ENCODE measurements at regions not wholly inside any gene's neighbourhood (a gene's known extent, or its start where the extent isn't known, plus 50 kb on each side); places are given as distances from the start of the nearest gene placed in this dataset.
A peak's percentile ranks its signal among the peaks of the same experiment; 100 is the strongest.
"Not testable (repeated sequence)": the region's sequence is repeated elsewhere in the genome, so short reads cannot be mapped to it uniquely, and the experiment has no call there.

DNA sequence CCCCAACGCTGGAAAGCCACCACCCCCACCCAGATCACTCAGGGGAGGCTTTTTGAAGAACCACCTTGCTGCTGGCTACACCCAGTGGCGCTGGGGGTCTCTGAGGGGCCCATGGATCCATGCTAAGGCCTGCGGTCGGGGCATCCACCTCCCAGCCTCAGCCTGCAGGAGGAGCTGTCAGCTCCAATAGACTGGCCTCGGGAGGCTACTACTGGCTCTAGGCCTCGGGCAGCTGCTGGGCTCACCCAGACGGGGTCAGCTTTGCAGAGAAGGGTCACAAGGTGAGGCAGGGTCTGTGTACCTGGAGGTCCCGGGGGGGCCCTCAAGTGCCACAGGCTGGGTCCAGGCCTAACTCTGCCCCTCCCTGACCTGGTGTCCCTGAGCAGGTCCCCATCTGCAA, 193.7 kb downstream of the OLFM1 start:
- H3K4me3 ChIP-seq (ENCODE audit: low read length), result no peak overlapping the region
- TF ChIP-seq, protein P1, sequence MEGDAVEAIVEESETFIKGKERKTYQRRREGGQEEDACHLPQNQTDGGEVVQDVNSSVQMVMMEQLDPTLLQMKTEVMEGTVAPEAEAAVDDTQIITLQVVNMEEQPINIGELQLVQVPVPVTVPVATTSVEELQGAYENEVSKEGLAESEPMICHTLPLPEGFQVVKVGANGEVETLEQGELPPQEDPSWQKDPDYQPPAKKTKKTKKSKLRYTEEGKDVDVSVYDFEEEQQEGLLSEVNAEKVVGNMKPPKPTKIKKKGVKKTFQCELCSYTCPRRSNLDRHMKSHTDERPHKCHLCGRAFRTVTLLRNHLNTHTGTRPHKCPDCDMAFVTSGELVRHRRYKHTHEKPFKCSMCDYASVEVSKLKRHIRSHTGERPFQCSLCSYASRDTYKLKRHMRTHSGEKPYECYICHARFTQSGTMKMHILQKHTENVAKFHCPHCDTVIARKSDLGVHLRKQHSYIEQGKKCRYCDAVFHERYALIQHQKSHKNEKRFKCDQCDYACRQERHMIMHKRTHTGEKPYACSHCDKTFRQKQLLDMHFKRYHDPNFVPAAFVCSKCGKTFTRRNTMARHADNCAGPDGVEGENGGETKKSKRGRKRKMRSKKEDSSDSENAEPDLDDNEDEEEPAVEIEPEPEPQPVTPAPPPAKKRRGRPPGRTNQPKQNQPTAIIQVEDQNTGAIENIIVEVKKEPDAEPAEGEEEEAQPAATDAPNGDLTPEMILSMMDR (IDR thresholded peaks at IDR 0.05; ENCODE audit: insufficient read depth, low read depth, low read length, missing control alignments), result no peak
- no peak for DNase-seq (ENCODE audit: low read depth)

DNA sequence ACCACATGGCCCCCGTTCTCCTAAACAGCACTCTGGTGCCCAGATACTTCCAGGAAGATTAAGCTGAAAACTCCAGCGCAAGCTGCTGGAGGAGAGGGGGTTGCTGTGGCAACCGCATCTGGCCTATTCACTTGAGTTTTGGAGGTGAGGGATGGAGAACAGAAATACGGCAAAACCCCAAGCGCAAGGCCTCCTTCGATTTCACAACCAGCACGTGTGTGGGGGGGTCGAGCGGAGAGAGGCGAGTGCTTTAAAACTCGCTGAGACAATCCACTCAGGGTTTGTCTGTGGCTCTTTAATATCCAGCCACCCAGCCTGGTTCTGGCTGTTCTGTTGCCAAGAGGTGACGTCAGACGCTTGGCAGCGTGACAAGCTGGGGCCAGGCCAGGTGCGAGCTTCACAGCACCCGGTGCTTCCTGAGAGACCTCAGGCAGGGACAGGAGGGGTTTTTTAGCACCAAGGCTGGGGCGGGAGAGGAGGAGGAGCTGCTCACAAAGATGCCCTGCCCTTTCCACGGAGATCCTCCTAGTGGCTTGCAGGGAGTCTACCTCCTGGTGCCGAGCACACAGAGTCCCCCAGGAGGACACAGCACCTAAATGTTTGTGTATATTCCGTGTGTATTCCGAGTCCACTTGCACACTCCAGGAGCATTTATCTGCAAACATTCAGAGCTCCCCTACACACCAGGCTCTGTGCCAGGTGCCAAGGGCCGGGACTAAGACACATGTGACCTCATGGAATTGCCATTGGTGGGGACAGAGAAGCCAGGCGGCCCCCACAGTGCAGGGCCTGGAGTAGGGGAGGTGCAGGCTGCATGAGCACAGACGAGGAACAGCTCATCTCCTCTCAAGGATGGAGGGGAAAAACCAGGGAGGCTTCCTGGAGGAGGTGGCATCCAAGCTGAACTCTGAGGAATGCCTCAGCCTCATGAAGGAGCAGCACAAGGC, 194.6 kb downstream of the OLFM1 start:
- H3K4me3 ChIP-seq (ENCODE audit: low read length), result no peak overlapping the region
- peak; percentile 36 for DNase-seq (ENCODE audit: low read depth)
- TF ChIP-seq, protein P1 (IDR thresholded peaks at IDR 0.05; ENCODE audit: insufficient read depth, low read depth, low read length, missing control alignments), result no peak

DNA sequence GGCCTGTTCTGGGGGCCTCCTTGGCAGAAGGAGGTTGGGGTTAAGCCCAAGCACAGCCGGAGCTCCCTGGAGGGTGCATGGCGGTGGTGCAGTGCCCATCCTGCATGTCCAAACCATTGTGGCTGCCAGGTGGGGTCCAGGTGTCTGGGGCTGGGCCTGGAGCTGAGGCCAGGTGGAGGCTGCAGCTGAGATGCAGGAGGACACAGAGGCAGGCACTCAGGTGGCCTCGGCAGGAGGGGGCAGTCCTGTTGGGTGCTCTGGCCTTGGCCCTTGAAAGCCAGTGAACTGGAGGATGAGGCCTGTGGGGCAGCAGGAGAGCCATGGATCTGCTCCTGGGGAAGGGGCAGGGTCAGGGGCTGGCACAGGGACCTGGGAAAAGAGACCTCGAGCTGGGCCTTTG, 195.3 kb downstream of the OLFM1 start:
- TF ChIP-seq, protein P1 (IDR thresholded peaks at IDR 0.05; ENCODE audit: insufficient read depth, low read depth, low read length, missing control alignments), result no peak
- no peak for DNase-seq (ENCODE audit: low read depth)
- no peak overlapping the region for H3K4me3 ChIP-seq (ENCODE audit: low read length)

DNA sequence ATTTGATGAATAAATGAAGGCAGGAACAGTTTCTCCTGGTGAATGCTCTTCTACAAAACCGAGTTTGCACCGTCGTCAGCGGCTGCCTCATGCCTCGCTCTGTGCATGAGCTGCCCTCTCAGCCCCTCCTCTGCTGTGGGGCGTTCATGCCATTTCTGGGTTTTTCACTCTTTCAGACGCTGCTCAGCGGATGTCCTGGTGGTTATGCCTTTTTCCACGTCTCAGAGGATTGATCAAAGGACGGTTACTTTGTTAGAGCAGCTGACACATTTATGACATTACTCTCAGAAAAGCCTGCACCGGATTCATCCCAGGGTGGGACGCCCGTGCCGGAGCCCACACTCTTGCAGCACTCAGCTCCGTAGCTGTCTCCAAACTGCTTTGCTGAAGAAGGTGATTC, 195.9 kb upstream of the PPP1R26 start:
- no peak overlapping the region for H3K4me3 ChIP-seq (ENCODE audit: low read length)
- DNase-seq (ENCODE audit: low read depth), result no peak
- TF ChIP-seq, protein P1 (IDR thresholded peaks at IDR 0.05; ENCODE audit: insufficient read depth, low read depth, low read length, missing control alignments), result no peak

DNA sequence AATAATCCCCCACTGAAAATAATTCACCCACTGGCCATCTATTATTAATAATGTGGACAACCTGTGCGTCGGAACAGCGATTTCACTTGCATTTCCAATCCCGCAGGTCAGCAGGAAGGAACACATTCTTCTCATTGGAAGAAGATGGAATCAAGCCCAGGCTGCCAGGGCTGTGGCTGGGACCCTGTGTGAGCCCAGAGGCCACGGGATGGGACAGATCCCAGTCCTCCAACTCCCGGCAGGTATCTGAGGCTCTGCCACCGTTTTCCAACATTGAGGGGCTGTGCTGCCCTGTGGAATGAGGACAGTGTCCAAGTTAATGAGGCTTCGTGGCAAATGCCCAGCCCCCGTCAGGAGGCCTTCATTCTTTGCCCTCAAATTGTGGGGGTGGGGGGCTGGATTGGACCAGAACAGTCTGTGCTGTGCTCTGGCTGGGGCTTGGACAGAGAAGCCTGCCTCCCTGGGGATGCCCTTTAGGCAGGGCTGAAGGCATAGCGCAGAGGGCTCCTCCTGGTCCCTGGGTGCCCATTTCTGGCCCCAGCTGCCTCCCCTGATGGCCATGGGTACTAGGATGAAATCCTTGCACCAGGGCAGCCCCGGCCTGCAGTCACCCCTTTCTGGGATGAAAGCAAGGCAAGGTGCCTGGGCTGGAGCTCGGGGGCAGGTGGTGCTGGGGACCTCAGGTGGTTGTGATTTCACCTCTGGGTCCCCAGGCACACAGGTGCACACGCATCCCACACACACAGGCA, 195.0 kb upstream of the PPP1R26 start:
- no peak overlapping the region for H3K4me3 ChIP-seq (ENCODE audit: low read length)
- no peak for DNase-seq (ENCODE audit: low read depth)
- TF ChIP-seq, protein P1 (IDR thresholded peaks at IDR 0.05; ENCODE audit: insufficient read depth, low read depth, low read length, missing control alignments), result no peak

DNA sequence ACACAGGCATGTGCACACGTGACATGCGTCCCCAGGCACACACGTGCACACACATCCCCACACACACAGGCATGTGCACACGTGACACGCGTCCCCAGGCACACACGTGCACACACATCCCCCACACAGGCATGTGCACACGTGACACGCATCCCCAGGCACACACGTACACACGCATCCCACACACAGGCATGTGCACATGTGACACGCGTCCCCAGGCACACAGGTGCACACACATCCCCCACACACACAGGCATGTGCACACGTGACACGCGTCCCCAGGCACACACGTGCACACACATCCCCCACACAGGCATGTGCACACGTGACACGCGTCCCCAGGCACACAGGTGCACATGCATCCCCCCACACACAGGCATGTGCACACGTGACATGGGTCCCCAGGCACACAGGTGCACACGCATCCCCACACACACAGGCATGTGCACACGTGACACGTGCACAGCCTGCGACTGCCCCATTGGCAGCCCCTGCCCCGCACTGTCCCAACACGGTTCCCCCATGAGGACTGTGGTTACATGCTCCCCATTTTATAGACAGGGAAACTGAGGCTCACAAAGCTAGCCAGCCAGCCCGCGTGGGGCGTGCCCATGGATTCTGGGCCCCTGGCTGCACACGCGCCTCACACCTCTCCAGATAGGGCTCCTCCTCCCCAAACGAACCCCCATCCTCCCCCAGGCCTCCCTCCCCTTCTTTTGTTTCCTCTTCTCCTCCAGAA, 193.2 kb upstream of the PPP1R26 start:
- not testable (repeated sequence) for DNase-seq (ENCODE audit: low read depth); H3K4me3 ChIP-seq (ENCODE audit: low read length)

DNA sequence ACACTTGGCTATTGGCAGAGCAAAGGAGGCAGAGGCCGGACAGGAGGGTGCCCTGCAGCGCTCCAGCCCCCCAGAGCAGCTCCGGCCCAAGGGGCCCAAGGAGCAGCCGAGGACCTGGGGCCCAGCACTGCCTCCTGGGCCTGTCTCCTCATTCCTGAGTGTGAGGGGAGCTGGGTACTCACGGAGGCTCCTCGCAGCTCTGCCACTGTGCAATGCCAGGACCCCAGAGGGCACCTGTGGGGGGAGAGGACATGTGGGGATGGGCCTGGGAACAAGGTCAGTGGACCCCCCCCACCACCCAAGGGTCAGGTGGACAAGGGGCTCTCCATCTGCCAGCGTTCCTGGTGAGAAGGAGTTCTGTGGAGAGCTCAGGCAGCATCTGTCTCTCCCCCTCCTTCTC, 192.6 kb upstream of the PPP1R26 start:
- DNase-seq (ENCODE audit: low read depth), result no peak
- TF ChIP-seq, protein P1 (IDR thresholded peaks at IDR 0.05; ENCODE audit: insufficient read depth, low read depth, low read length, missing control alignments), result no peak
- H3K4me3 ChIP-seq (ENCODE audit: low read length), result no peak overlapping the region

Measured in epithelial cell of esophagus (primary cell).